ENCODE measurements at regions not wholly inside any gene's neighbourhood (a gene's known extent, or its start where the extent isn't known, plus 50 kb on each side); places are given as distances from the start of the nearest gene placed in this dataset.

DNA sequence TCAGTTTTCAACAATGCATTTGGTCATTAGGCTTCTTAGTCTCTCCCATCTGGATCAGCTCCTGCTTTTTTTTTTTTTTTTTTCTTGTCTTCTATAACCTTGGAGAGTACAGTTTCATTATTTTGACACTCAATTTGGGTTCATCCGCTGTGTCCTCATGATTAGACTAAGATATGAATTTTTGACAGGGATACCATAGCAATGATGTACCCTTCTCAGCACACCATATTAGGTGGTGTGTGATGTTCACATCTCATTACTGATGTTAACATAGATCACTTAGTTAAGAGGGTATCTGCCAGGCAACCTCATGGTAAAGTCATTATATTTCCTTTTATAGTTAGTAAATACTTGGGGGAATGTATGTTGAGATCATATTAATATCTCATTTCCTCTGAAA is 445.5 kb upstream of the IGFBP3 start:
- H3K4me1 ChIP-seq (ENCODE audit: control insufficient read depth, insufficient read depth, low read length) = peaks cover 3% of the 10 kb centered on the region
- CTCF ChIA-PET = interaction anchor here (0.6 to 0.7 kb wide), 3 partner anchors 123 to 834 kb away, joined by 3 to 7 read pairs (median 7); no protein-coding TSS in a partner anchor
- H2AK9ac ChIP-seq (replicated peaks; ENCODE audit: low read depth, low read length, poor library complexity) = no peak overlapping the region
- ATAC-seq (ENCODE audit: low read depth) (no peak), DNase-seq (no peak)
- intact Hi-C loops (cut with micrococcal nuclease) = loop anchor here (10.0 kb wide), 1 partner anchor 568 kb away; no protein-coding TSS in a partner anchor
- H3K9ac ChIP-seq (ENCODE audit: low read depth, low read length) = no peak overlapping the region
- no peak overlapping the region for H2AK5ac ChIP-seq (ENCODE audit: low read depth, low read length)
- no peak overlapping the region for H3K4me3 ChIP-seq (ENCODE audit: insufficient read depth, low read depth, low read length)
- H2BK120ac ChIP-seq (ENCODE audit: low read depth, low read length) = no peak overlapping the region
- H3K9me1 ChIP-seq (ENCODE audit: insufficient read depth, low read length) = peaks cover 4% of the 10 kb centered on the region; the same call in 1 of the 2 replicates
- no peaks in the 10 kb centered on the region for H4K20me1 ChIP-seq (ENCODE audit: insufficient read depth, low read length)
- H4K5ac ChIP-seq (ENCODE audit: low read depth, low read length) = no peak overlapping the region
- H2BK5ac ChIP-seq (ENCODE audit: low read depth, low read length, poor library complexity, severe bottlenecking) = no peak overlapping the region
- TF ChIP-seq FOS (IDR thresholded peaks at IDR 0.05; ENCODE audit: low read depth, low read length) = no peak
- TF ChIP-seq, protein P1, sequence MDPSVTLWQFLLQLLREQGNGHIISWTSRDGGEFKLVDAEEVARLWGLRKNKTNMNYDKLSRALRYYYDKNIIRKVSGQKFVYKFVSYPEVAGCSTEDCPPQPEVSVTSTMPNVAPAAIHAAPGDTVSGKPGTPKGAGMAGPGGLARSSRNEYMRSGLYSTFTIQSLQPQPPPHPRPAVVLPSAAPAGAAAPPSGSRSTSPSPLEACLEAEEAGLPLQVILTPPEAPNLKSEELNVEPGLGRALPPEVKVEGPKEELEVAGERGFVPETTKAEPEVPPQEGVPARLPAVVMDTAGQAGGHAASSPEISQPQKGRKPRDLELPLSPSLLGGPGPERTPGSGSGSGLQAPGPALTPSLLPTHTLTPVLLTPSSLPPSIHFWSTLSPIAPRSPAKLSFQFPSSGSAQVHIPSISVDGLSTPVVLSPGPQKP (IDR thresholded peaks at IDR 0.05; ENCODE audit: borderline replicate concordance, low read depth, low read length) = no peak
- no peak for TF ChIP-seq POLR2A (IDR thresholded peaks at IDR 0.05; ENCODE audit: low read depth, low read length)
- TF ChIP-seq RAD21 (IDR thresholded peaks at IDR 0.05; ENCODE audit: low read length) = no peak
- no peak for TF ChIP-seq MXI1 (IDR thresholded peaks at IDR 0.05; ENCODE audit: borderline replicate concordance, low read depth, low read length)
- TF ChIP-seq SMC3 (IDR thresholded peaks at IDR 0.05; ENCODE audit: low read depth, low read length) = no peak
- no peak for TF ChIP-seq RCOR1 (IDR thresholded peaks at IDR 0.05; ENCODE audit: insufficient replicate concordance, low read length)
- TF ChIP-seq, protein P2, sequence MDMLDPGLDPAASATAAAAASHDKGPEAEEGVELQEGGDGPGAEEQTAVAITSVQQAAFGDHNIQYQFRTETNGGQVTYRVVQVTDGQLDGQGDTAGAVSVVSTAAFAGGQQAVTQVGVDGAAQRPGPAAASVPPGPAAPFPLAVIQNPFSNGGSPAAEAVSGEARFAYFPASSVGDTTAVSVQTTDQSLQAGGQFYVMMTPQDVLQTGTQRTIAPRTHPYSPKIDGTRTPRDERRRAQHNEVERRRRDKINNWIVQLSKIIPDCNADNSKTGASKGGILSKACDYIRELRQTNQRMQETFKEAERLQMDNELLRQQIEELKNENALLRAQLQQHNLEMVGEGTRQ (IDR thresholded peaks at IDR 0.05; ENCODE audit: low read depth, low read length) = no peak
- no peak for TF ChIP-seq MAZ (IDR thresholded peaks at IDR 0.05; ENCODE audit: borderline replicate concordance, low read depth, low read length)
- no TSS peak for BruUV-seq (replicated peaks)
- H3K23ac ChIP-seq (ENCODE audit: low read depth, low read length) = no peak overlapping the region
- no peak overlapping the region for H4K91ac ChIP-seq (ENCODE audit: insufficient read depth, low read depth, low read length)
- no peak overlapping the region for H4K8ac ChIP-seq (ENCODE audit: low read depth in 2 of 2, low read length in 2 of 2)
- H3K4ac ChIP-seq (ENCODE audit: low read depth, low read length) = no peak overlapping the region
- no peak overlapping the region for H3K27ac ChIP-seq (ENCODE audit: insufficient read depth, low read length)
- no peaks in the 10 kb centered on the region for H3K27me3 ChIP-seq (ENCODE audit: control insufficient read depth, insufficient read depth, low read length)
- no peaks in the 10 kb centered on the region for H3K9me3 ChIP-seq (ENCODE audit: control insufficient read depth, insufficient read depth, low read length)
- H2BK20ac ChIP-seq (ENCODE audit: low read depth, low read length) = no peak overlapping the region
- no peak overlapping the region for H2BK15ac ChIP-seq (ENCODE audit: low read depth, low read length)
- dilution Hi-C loops (cut with HindIII; ENCODE audit: low sequenced_read_pairs, unreplicated experiment) = no loop called here
- no peak overlapping the region for H2AFZ ChIP-seq (replicated peaks; ENCODE audit: low read length, poor library complexity)
- H3K18ac ChIP-seq (ENCODE audit: low read depth, low read length) = no peak overlapping the region
- H3K56ac ChIP-seq (ENCODE audit: extremely low read depth, insufficient read depth, low read length) = no peak overlapping the region
- POLR2A ChIA-PET (ENCODE audit: unreplicated experiment) = no interaction called here
- no peak overlapping the region for H3K4me2 ChIP-seq (ENCODE audit: low read depth, low read length)
- no CpG with 5 or more reads among the region's 1 CpG for WGBS, 2 experiments (ENCODE audit: extremely low coverage in 2 of 2, insufficient read length in 1 of 2)
- no peaks in the 10 kb centered on the region for H3K79me1 ChIP-seq (ENCODE audit: low read depth in 1 of 2, low read length in 2 of 2)
- no peak overlapping the region for H3K14ac ChIP-seq (replicated peaks; ENCODE audit: low read depth, low read length)
- in situ Hi-C loops (cut with MboI; ENCODE audit: low sequenced_read_pairs) = no loop called here
- no peaks in the 10 kb centered on the region for H3K36me3 ChIP-seq (ENCODE audit: control insufficient read depth, insufficient read depth, low read length)

Measured in IMR-90 (cell line).